Activated CD8-positive, alpha-beta memory T cell treated with anti-CD3 and anti-CD28 coated beads, Interleukin-2, amount 50 U/mL, for 24 hours (primary cell): ENCODE measurements at regions not wholly inside any gene's neighbourhood (a gene's known extent, or its start where the extent isn't known, plus 50 kb on each side); places are given as distances from the start of the nearest gene placed in this dataset.
"Not testable (repeated sequence)": the region's sequence is repeated elsewhere in the genome, so short reads cannot be mapped to it uniquely, and the experiment has no call there.

Source experiments
- DNase-seq: peaks from one replicate; pipeline ENCODE4 v3.0.0-alpha.2; 2020; ENCODE audit errors: extremely low read depth

- DNase-seq = no peak
Observed at GRCh38 chr5:157947156-157947555, 88.2 kb upstream of the CLINT1 start.

- not testable (repeated sequence) for DNase-seq
Observed at GRCh38 chr5:157945822-157946221, 86.9 kb upstream of the CLINT1 start.

GRCh38 chr5:157944938-157945337 lies 86.0 kb upstream of the CLINT1 start:
- DNase-seq = no peak

- DNase-seq = no peak
Observed at GRCh38 chr5:157944077-157944633, 85.2 kb upstream of the CLINT1 start.

GRCh38 chr5:157942595-157942994 lies 83.7 kb upstream of the CLINT1 start:
- DNase-seq = no peak

- no peak for DNase-seq
Observed at GRCh38 chr5:157941616-157942015, 82.7 kb upstream of the CLINT1 start.

GRCh38 chr5:157938101-157938500 lies 79.2 kb upstream of the CLINT1 start:
- DNase-seq = not testable (repeated sequence)

- not testable (repeated sequence) for DNase-seq
Observed at GRCh38 chr5:157936776-157937501, 78.0 kb upstream of the CLINT1 start.

GRCh38 chr5:157934600-157934999 lies 75.7 kb upstream of the CLINT1 start:
- DNase-seq = no peak

GRCh38 chr5:157933005-157933404 lies 74.1 kb upstream of the CLINT1 start:
- no peak for DNase-seq

GRCh38 chr5:157930710-157931109 lies 71.8 kb upstream of the CLINT1 start:
- DNase-seq = no peak

GRCh38 chr5:157926977-157927376 lies 68.0 kb upstream of the CLINT1 start:
- no peak for DNase-seq

GRCh38 chr5:157925786-157926671 lies 67.1 kb upstream of the CLINT1 start:
- DNase-seq = no peak

- DNase-seq = no peak
Observed at GRCh38 chr5:157924931-157925729, 66.2 kb upstream of the CLINT1 start.

- no peak for DNase-seq
Observed at GRCh38 chr5:157924490-157924889, 65.5 kb upstream of the CLINT1 start.

GRCh38 chr5:157923765-157924164 lies 64.8 kb upstream of the CLINT1 start:
- DNase-seq = no peak

- no peak for DNase-seq
Observed at GRCh38 chr5:157922026-157922425, 63.1 kb upstream of the CLINT1 start.

- DNase-seq = no peak
Observed at GRCh38 chr5:157920828-157921170, 61.9 kb upstream of the CLINT1 start.

- no peak for DNase-seq
Observed at GRCh38 chr5:157918811-157919742, 60.1 kb upstream of the CLINT1 start.

- DNase-seq = peak; percentile 32
Observed at GRCh38 chr5:157917899-157918809, 59.2 kb upstream of the CLINT1 start.
